DMS79 (cell line): ENCODE measurements at regions not wholly inside any gene's neighbourhood (a gene's known extent, or its start where the extent isn't known, plus 50 kb on each side); places are given as distances from the start of the nearest gene placed in this dataset.

Experiments used
- DNase-seq: peaks from one replicate; lab custom pipeline; 2025; lab: John Stamatoyannopoulos, UW

DNA sequence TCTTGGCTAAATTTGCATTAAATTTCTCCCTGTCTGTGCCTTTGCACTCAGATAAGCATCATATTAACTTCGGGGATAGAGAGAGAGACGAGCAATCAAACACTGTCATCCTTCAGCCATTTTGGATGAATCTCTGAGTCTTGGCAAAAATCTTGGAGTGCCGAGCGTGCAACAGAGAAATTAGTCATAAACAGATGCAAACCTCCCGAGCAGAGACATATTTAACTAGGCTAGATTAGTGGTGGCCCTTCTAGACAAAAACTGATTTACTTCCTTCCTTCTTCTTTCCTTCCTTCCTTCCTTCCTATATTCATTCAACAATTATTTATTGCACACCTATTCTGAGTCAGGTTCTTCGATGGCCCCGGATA is 114.4 kb upstream of the BLID start:
- DNase-seq = no peak

DNA sequence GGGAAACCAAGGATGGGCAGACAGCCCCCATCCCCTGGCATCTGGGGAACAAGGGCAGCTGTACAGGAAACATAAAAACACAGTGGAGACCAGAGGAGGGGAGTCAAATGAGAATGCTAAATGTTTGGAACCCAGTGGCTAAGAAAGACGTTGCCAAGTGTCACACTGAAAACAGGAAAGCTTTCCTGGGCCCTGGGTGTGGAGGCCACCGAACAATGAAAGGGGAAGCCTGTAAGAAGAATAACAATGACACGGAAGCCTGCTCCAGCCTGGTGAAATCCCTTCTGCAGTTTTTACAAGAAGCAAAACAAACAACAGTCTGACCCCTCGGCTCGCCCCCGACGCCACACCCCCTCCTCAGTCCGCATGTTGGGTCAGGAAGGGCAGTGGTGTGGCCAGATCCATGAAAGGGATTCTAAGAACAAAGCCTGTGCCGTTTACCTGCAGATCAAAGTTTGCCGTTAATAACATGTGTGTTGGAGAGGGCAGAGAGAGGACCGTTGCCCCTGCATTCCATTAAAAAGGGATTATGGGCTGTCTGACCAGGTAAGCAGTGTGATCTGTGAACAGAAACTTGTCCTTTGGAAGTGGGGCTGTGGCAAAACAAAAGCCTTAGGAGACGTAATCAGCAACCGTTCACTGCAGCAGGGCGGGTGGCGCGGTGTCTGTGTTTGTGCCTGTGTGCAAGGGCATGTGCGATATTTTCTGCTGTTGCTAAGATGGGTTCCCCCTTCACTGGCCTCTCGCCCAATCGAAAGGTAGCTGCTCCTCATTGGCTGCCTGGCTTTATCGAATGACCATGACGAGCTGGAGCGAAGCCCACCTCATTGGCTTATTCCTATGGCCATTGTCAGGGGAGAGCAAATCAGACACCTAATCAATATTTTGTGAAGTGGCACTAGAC is 113.7 kb upstream of the BLID start:
- DNase-seq = no peak

DNA sequence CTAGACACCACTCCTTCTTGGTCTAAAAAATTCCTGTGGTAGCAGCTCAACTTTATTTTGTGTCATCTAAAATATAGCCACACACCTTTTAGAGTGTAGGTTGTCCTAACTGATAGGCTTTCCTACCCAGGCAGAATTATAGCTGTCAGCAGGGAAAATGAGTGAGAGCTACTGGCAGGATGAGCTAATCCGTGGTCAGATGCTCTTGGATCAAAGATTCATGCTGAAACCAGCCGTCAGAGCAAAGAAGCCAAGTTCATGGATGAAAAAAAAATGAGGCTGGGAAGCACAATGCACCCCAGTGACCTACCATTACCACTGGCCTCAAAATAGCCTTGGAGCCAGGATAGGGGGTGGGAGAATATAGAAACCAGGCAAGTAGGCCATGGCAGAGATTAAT is 113.1 kb upstream of the BLID start:
- DNase-seq = no peak

DNA sequence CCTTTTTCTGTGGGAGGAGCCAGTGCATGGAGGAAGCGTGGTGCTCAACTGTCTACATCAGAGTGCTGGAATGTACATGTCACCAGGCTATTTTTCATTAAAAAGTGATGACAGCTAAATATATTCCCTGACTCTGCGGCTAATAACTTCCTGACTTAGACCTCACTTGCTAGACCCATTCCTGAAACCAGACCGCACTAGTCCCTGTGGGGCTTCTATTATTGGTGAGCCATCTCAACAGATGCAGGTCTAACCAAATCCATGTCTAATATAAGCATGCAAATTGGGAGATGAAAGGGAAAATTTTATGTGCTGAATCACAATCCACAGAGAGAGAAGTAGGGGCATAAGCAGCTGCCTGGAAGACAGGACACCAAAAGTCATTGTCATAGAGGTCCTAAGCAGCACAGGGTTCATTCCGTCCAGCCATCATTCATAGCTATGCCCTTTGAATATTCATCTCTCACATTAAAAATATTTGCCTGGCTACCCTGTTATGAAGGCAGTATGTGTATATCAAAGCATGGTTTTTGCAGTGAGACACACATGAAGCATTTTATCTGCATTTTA is 110.9 kb upstream of the BLID start:
- DNase-seq = no peak

DNA sequence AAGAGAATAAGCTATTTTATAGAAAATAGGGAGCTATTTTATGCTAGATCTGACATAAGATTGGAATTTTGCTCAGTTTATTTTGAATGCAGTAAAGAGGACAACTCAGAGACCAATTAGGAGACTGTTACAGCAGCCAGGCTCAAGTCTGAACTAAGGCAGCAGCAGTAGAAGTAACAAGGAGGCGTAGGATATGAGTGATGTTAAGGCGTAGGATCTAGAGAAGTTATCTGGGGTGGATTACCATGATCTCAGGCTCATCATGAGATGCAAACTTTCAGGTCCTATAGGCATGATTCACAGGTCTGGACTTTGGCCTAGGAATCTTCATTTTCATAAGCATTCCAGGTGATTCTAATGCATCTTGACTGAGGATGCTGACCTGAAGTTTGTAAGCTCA is 108.9 kb upstream of the BLID start:
- no peak for DNase-seq

DNA sequence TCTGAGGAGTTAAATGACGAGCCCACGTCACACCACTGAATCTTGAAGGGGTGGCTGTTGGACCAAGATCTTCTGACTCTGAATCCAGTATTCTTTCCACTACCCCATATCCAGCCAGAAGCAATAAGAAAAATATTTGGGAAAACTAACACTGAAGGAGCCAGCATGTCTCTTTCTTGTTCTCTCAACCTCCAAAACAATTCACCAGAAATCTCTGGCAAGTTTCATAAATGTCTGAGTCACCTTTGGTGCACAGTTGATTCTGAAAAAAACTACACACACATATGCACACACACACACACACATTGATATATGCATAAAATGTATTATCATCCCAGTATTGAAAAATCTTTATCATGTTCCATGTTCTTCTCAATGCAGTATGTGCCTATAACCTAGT is 104.3 kb upstream of the BLID start:
- DNase-seq = no peak

DNA sequence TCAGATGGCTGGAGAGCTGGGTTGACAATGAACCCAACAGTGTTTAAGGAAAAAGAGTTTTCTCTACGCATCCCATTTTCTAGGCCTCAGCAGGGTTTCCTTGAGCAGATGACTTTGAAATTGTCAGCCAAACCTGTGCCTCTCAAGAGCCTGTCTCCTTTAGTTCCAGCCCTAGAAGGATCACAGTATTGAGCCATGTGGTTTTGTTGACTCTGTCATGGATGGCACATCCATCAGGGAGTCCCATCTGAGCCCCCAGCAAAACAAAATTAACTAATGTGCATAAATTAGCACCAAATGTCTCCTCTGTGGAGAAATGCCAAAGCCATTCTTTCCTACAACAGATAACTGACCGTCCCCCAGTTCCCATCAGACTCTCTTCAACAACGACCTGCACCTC is 103.8 kb upstream of the BLID start:
- no peak for DNase-seq

DNA sequence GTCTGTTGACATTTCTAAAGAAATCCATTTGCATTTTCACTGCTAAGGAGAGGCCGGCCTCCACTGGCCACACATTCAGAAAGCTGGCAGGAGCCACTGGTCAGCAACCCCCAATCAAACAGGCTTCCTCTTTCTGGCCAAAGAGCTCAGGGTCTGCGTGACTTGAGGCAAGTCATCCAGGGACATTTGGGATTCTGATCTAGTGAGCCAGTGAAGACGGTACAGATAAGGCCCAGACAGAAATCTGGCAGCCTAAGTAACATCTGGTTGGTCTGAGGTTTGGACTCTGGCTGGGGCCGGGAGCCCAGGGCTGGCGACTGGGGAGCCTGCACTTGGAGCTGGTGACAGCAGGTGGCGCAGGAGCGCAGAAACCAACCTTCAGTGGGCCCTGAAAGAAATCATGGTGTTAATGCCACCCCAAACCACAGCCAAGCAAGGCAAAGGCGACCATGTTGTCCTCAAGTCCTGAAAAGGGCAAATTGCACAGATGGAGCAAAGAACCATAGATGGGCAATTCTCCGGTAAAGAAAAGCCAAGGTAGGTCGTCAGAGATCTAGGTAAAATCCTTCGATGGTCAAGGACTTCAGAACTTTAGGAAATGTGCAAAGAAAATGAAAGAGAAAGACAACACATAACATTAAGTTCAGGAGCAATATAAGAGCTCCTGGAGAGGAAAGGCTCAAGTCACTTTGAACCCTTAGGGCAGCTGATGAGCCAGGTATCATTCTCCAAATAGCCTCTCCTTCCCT is 99.4 kb upstream of the BLID start:
- no peak for DNase-seq

DNA sequence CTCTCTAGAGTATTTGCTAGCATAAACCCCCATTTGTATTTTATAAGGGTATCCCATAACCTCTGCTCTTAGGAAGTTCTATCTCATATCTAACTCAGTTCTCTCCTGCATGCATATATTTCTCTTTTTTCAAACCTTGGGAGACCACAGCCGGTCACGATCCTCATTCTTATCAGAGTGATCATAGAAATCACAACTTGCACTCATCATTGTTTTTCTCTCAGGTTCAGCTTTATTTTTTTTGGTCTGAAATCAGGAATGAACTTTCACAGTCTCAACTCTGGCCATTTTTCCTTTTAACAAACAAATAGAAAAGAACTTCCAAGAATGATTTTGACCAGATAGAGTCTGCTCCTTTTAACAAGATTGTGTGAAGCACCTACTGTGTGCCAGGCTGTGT is 98.6 kb upstream of the BLID start:
- DNase-seq = no peak

DNA sequence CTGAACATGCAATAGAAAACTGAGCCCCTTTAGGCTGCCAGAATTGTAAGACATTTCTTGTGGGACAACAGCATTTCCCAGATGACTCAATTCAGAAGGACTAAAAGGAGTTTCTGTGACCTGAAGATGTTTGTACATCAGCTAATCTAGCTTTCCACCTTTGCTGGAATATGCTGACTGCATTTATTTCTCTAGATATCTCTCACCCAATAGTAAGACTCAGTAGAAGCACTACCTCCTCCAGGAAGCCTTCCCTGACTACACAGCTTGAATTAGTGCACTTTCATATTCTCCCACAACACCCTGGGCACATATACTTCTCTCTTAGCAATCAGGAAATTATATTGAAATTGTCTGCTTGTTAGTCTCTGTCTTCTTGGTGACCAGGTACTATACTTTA is 98.1 kb upstream of the BLID start:
- no peak for DNase-seq

DNA sequence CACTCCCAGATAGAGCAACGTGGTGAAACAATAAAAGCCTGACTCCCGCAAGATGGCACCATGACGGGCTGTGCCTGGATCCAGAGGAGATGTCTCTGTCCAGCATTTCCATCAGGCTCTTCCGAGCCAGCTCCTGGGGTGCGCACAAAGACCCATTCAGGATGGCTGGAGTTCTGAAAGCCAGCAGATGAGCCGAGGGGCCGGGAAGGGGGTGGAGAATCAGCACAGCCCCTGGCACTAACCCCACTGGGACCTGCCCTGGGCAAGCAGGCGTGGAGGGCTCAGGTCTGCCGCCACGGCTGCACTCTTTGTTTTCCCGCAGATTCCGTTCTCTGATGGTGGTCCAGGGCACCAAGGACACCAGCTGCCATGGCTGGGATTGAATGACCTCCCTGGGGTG is 97.2 kb upstream of the BLID start:
- DNase-seq = no peak

DNA sequence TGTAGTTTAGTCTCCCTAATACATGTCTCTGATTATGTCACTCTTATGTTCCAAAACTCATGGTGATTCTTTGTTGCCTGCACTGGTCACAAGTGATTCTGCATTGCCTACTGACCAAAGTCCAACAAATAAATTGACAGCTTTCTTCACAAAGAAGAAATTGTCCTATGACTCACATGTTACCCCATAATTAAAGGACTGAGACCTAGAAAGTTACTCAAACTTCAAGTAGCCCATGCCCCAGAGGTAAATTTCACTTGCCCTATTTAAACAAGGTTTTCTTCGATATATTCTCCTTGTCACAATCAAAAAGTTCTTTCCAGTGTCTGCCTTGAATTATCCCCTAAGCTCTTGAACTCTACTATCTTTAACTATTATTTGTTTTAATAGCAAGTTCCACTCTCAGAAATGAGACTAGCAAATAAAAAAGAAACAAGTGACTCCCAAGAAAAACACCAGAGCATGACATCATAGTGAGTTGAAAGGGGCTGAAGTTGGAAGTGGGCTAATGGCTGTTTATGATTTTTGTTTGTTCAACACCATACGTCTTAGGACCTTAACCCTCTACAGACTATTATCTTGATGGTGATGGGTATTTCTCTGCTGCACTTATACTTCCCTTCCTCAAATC is 94.5 kb upstream of the BLID start:
- no peak for DNase-seq

DNA sequence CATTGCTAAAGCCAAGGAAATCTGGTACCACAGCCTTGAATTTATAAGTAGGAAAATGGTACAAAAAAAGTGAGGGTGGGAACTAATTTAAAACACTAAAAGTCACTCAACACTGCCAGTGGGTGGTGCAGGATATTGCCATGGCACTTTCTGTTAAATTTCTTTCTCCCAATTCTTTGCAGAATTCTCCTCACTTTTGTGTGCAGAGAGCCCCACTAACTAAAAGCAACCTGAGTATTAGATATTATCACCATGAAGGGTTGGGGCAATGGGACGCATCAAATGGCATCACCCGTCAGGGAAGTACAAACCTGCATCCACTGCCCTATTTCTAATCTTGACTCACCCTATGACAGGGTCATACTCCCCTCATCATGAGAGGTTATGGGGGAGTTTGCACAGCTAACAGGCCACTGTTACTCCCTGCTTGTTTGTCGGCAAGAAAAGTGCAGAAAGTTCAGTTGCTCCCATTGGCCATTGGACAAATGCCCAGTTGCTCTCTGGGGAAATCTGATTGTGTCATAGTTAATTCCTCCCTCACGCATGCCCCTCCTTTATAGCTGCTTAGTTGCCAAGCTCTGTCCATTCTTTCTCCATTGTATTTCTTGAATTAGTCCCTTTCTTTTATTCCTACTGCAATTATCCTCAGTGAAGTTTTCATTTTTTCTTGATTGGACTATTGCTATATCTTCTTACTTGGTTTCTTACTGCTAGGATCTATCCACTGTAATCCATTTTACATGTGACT is 93.8 kb upstream of the BLID start:
- no peak for DNase-seq

DNA sequence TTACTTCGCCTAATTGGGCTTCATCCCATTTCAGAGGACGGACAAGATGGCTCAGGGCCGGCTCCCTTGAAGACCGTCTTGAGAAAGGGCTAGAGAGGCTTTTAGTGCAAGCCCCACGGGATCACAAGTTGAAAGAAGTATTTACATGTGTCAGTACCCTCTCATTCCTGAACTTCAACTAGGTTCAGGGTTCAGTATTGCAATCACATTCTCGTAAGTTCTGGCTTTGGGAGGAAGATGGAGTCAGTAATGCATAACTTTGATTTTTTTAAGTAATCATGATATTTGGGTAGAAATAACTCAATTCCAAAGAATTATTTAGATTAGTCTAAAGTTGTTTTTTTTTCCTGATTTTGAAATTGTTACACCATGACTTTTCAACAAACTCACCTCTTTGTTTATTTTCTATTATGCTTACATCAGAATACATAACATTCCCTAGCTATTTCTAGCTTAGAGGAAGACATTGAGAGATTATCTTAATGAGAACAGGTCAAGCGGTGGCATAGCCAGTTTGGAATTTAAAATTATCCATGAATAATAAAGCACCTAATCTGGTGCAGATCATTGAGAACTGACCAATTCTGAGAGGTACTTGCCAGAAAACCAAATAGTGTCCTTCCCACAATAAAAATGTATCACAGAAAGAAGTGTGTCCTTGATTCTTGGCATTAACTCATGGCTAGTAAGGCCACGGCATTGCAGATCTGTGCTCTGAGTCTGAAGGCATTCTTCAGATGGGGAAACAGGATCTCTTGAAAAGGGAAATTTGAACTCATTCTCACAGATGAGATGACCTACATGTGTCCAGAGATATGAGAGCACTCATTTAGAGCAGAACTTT is 92.1 kb upstream of the BLID start:
- DNase-seq = peak; percentile 74

DNA sequence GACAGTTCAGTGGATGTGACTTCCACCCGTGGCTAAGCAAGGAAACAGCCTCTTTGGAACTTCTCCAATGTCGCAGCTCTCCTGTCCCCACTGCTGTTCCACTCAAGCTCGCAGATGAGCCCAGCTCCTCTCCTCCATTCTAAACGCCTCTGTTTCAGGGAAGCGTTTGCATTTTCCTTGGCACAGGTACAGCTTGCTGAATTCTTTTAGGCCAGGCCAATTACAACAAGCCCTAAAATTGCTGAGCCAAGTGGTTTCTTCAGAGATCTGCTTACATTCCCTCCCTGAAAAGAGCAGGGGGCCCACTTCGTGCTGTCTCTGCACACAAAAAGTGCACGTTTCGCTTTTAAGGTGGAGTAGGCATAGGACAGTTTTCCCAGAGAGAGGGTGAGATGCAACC is 91.5 kb upstream of the BLID start:
- peak; percentile 82 for DNase-seq

DNA sequence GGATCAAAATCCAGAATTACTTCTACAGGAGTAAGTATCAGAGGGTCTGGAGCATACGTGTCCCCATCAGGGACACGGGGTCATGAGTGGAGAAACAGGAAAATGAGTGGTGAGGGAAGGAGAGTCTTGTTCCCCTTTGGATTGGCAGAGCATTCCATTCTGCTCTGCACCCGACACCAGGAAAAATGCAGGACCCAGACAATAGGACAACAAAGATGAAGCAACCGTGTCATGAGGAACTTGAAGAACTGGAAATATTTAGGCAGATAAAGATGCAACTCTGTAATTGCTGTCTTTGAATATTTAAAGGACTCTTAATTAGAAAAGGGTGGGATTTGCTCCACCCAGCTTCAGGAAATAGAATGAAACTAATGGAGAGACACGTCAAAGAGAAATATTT is 89.0 kb upstream of the BLID start:
- DNase-seq = no peak

DNA sequence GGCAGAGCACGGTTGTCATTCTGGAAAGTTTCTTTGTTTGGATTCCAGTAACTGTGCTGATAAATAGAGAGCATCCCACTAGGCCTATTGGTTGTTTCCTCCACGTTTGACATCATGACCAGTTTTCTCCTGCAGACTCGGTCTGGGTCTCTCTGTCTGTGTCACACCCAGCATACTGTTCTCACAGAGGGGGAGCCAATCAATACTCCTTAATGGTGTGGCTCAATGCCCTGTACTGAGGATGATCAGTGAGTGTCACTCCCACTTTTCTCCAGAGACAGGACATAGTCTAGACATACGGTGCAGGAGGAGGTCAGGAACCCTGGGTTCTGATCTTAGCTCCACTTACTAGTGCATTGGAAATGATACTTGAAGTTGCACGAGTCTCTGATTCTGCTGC is 88.2 kb upstream of the BLID start:
- DNase-seq = no peak

DNA sequence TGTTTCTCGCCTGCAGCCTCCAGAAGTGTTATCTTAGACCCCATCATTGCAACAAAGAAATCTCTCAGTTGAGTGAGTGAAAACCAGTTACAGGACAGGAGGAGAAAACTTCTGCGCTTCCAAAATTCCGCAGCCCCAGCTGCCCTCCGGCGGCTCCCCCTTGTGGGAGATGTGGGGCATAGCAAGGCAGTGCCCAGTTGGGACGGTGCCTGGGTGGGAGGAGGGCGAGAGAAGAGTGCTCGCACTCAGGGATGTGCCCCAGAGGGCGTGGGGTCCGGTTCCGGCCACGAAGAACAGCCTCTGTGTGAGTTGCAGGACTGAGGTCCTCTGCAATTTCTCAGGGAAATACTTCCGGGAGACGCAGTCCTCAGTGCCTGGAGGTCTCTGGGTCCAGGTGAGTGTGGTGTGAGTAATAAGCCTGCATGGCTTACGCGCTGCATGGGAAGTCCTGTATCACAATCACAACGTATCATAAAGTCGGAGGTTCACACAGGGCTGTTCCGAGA is 87.0 kb upstream of the BLID start:
- DNase-seq = no peak

DNA sequence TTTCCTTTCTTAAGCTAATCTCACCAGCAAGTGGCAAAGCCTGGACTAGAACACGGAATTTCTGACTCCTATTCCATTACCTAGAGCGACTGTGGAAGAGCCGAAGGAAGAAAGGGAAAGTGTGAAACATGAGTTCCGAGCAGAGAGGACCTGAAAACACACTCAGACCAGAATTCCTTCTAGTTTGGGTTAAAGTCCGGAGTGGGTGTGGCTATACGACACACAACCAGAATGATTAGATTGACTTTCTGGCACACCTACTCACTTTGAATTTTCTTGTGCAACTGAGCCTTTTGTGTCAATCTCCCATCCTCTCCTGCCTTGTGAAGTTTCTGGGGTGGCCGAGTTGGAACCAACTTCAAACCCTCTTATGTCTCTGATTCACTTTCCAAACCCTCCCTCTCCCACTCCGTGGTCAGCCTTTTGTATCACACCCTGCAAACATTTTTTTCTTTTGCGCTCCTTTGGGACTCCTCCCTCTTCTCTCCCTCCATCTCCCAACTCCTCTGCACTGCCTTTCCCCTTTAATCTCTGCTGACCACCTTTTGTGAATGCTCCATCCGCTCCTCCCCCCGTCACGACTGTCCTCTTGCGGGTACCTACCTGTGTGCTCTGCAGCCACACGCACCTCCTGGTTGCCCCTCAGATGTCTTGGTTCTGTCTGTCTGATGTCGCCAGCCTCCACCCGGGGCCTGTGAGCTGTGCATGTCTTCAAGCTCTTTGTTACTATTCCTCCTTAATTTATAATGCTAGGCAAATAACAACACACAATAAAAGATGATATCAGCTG is 86.3 kb upstream of the BLID start:
- DNase-seq = no peak

DNA sequence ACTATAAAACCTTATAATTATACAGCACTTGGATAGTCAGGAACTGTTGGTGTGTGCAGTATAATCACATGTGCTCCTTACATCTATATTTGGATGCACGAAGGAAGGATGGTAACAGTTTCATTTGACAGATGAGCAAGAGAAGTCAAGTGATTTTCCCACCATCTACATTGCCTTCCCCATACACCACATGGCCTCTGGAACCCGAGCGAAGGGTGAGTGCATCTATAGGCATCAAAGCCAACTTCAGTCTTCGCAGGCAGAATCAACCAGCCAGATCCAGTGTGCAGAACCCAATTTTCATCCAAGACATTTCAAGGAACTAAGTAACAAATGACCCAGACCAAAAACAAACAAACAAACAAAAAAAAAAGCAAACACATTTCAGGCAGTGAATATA is 85.1 kb upstream of the BLID start:
- no peak for DNase-seq
